PC-3 (cell line): ENCODE measurements at regions not wholly inside any gene's neighbourhood (a gene's known extent, or its start where the extent isn't known, plus 50 kb on each side); places are given as distances from the start of the nearest gene placed in this dataset.

Experiments used
- EZH2 ChIP-seq: fragments of 300-600 bp; sonication (generic); IDR thresholded peaks from one replicate; pipeline ENCODE4 v1.6.1; 2017; ENCODE audit warnings: antibody characterized with exemption, mild to moderate bottlenecking, low read length; ENCODE audit not compliant: unreplicated experiment
- EZH2phosphoT487 ChIP-seq: fragments of 300-600 bp; sonication (generic); IDR thresholded peaks from 2 replicates; pipeline ENCODE4 v1.6.1; 2018; ENCODE audit warnings: mild to moderate bottlenecking, antibody characterized with exemption, low read length, borderline replicate concordance

DNA sequence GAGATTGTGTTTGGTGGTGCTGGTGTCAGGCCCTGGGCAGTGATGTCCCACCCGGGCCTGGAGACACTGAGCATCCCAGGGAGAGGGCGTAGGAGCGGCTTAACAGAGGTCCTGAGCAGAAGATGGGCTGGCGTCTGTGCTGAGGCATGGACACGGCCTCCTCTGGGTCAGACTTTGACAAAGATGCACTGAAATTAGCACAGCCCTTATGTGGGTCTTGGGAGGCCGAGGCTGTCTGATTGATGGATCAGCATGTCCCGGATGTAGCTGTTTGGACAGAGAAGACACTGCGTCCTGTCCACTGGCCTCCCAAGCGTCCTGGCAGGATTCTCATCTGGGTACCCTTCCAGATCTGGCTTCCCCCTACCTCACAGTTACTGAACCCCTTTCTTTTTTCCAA lies 159.4 kb downstream of the ANKRD30B start:
- TF ChIP-seq EZH2phosphoT487 (no peak), EZH2 (no peak)
